Common myeloid progenitor, CD34-positive (primary cell): ENCODE measurements at regions not wholly inside any gene's neighbourhood (a gene's known extent, or its start where the extent isn't known, plus 50 kb on each side); places are given as distances from the start of the nearest gene placed in this dataset.

Experiments used
- CTCF ChIA-PET: fragments of 350-600 bp; sonication (Branson Sonifier 250); formaldehyde crosslinking; loops from one replicate; lab custom pipeline; 2021; ENCODE audit warnings: antibody characterized with exemption; lab: Charles Lee
- POLR2A ChIA-PET: fragments of 350-600 bp; sonication (Branson Sonifier 250); formaldehyde crosslinking; loops from one replicate; lab custom pipeline; 2021; ENCODE audit warnings: antibody characterized with exemption; lab: Charles Lee
- DNase-seq, 3 donors: peaks; one replicate each; pipeline versions ENCODE4 v3.0.0 to v3.0.0-alpha.2; 2013
- H3K27ac ChIP-seq, 2 experiments: 1 replicate in 1 of 2; 2 replicates in 1 of 2; pipeline ENCODE4 v1.7.0; 2013; ENCODE audit warnings: inconsistent platforms in 2 of 2, low read length in 2 of 2, mild to moderate bottlenecking in 2 of 2, low read depth in 1 of 2, moderate library complexity in 1 of 2; ENCODE audit not compliant: severe bottlenecking in 2 of 2, insufficient read depth in 1 of 2, poor library complexity in 1 of 2
- H3K27me3 ChIP-seq, 5 experiments: replicated peaks in 2 of 5; 1 replicate in 3 of 5; 2 replicates in 2 of 5; pipeline versions ENCODE4 v1.6.1 to v1.7.0; 2013; ENCODE audit warnings: low read length in 4 of 5, mild to moderate bottlenecking in 2 of 5, moderate library complexity in 2 of 5, inconsistent platforms in 1 of 5; ENCODE audit not compliant: insufficient read depth in 5 of 5, control insufficient read depth in 4 of 5
- H3K36me3 ChIP-seq, 4 experiments: 1 replicate in 2 of 4; 2 replicates in 2 of 4; pipeline versions ENCODE4 v1.6.1 to v1.7.0; 2013; ENCODE audit warnings: low read length in 3 of 4, control low read depth in 1 of 4, mild to moderate bottlenecking in 1 of 4; ENCODE audit not compliant: control insufficient read depth in 4 of 4, insufficient read depth in 4 of 4
- H3K4me1 ChIP-seq, 4 experiments: 1 replicate in 3 of 4; 2 replicates in 1 of 4; pipeline versions ENCODE4 v1.6.1 to v1.7.1; 2013; ENCODE audit warnings: low read length in 3 of 4, mild to moderate bottlenecking in 3 of 4, control low read depth in 1 of 4, inconsistent platforms in 1 of 4, moderate library complexity in 1 of 4; ENCODE audit not compliant: control insufficient read depth in 4 of 4, insufficient read depth in 4 of 4; ENCODE audit errors: control extremely low read depth in 1 of 4
- H3K4me3 ChIP-seq, 7 experiments: 1 replicate in 4 of 7; 2 replicates in 3 of 7; pipeline versions ENCODE4 v1.5.1 to v1.7.0; 2013; ENCODE audit warnings: mild to moderate bottlenecking in 7 of 7, low read length in 6 of 7, moderate library complexity in 6 of 7, inconsistent platforms in 2 of 7, low read depth in 2 of 7, control low read depth in 1 of 7; ENCODE audit not compliant: insufficient read depth in 4 of 7, control insufficient read depth in 1 of 7; ENCODE audit errors: extremely low read depth in 1 of 7
- H3K9me3 ChIP-seq, 5 experiments: 1 replicate in 4 of 5; 2 replicates in 1 of 5; pipeline versions ENCODE4 v1.6.1 to v1.7.1; 2013; ENCODE audit warnings: low read length in 4 of 5, mild to moderate bottlenecking in 2 of 5, inconsistent platforms in 1 of 5, low read depth in 1 of 5, moderate library complexity in 1 of 5; ENCODE audit not compliant: control insufficient read depth in 4 of 5, insufficient read depth in 2 of 5; ENCODE audit errors: control extremely low read depth in 1 of 5
- WGBS: methylation state at CpG from one replicate; pipeline ENCODE4 v1.1.5; 2013; ENCODE audit not compliant: insufficient coverage; 5-methylcytosine and 5-hydroxymethylcytosine counted together

GRCh38 chr9:4422495-4422894 lies 67.8 kb upstream of the SLC1A1 start:
- DNase-seq = peak; percentile 24 to 60 (median 52)
- Histone ChIP-seq H3K27ac (no peak overlapping the region), H3K36me3 (no peaks in the 10 kb centered on the region), H3K9me3 (no peaks in the 10 kb centered on the region), H3K4me3 (no peak overlapping the region), H3K4me1 (peaks cover 0 to 10% (median 6%) of the 10 kb centered on the region in 4 experiments), H3K27me3 (peaks cover 0 to 24% (median 4%) of the 10 kb centered on the region in 5 experiments)
- 0% methylated on average over 2 of the region's 2 CpGs for WGBS
- CTCF ChIA-PET = no interaction called here
- POLR2A ChIA-PET = no interaction called here

- DNase-seq = peak in 1 of 3 donors; percentile 10
- CTCF ChIA-PET = no interaction called here
- Histone ChIP-seq H3K27me3 (peaks cover 0 to 24% (median 4%) of the 10 kb centered on the region in 5 experiments), H3K4me3 (no peak overlapping the region), H3K4me1 (peaks cover 0 to 10% (median 6%) of the 10 kb centered on the region in 4 experiments), H3K27ac (no peak overlapping the region), H3K9me3 (no peaks in the 10 kb centered on the region), H3K36me3 (no peaks in the 10 kb centered on the region)
- POLR2A ChIA-PET = no interaction called here
- WGBS = no CpG with 5 or more reads among the region's 1 CpG
These were observed 68.4 kb upstream of the SLC1A1 start for GRCh38 chr9:4421847-4422246.

- ChIA-PET POLR2A (no interaction called here), CTCF (no interaction called here)
- no peaks in the 10 kb centered on the region for H3K9me3 ChIP-seq
- 91% methylated on average over 4 of the region's 6 CpGs for WGBS
- peaks cover 0 to 21% (median 4%) of the 10 kb centered on the region in 5 experiments for H3K27me3 ChIP-seq
- H3K27ac ChIP-seq = no peak overlapping the region
- peaks cover 0 to 10% (median 6%) of the 10 kb centered on the region in 4 experiments for H3K4me1 ChIP-seq
- DNase-seq = no peak
- H3K4me3 ChIP-seq = no peak overlapping the region
- H3K36me3 ChIP-seq = no peaks in the 10 kb centered on the region
These were observed 69.9 kb upstream of the SLC1A1 start for GRCh38 chr9:4420351-4420750.

- H3K27ac ChIP-seq = no peak overlapping the region
- H3K4me1 ChIP-seq = peaks cover 0 to 8% (median 5%) of the 10 kb centered on the region in 4 experiments
- DNase-seq = no peak
- ChIA-PET CTCF (no interaction called here), POLR2A (no interaction called here)
- H3K27me3 ChIP-seq = peaks cover 0 to 10% (median 4%) of the 10 kb centered on the region in 5 experiments
- WGBS = no CpG with 5 or more reads among the region's 2 CpGs
- no peaks in the 10 kb centered on the region for H3K9me3 ChIP-seq
- no peak overlapping the region for H3K4me3 ChIP-seq
- H3K36me3 ChIP-seq = no peaks in the 10 kb centered on the region
These were observed 72.5 kb upstream of the SLC1A1 start for GRCh38 chr9:4417578-4418325.

DNA sequence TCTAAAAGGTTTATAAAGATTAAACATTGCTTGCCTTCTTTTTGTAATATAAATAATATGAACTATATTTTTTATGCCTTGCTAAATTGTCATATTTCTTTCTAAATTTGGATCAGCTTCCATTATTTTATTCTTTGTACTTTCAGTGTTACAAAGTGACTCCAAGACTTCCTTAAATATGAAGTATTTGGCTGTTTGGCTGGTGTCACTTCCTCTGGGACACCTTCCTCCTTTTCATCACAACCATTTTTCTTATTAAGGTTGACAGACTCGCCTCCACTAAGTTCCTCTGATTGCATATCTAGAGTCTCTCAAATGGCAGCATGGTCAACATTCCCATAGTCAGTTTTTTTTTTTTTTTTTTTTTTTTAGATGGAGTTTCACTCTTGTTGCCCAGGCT lies 73.8 kb upstream of the SLC1A1 start:
- H3K9me3 ChIP-seq = no peaks in the 10 kb centered on the region
- DNase-seq = no peak
- ChIA-PET CTCF (no interaction called here), POLR2A (no interaction called here)
- peaks cover 0 to under 1% (median under 1%) of the 10 kb centered on the region in 4 experiments for H3K4me1 ChIP-seq
- H3K27me3 ChIP-seq = peaks cover 0 to 7% (median 4%) of the 10 kb centered on the region in 5 experiments
- WGBS = no CpG with 5 or more reads among the region's 1 CpG
- no peak overlapping the region for H3K4me3 ChIP-seq
- H3K27ac ChIP-seq = no peak overlapping the region
- no peaks in the 10 kb centered on the region for H3K36me3 ChIP-seq

DNA sequence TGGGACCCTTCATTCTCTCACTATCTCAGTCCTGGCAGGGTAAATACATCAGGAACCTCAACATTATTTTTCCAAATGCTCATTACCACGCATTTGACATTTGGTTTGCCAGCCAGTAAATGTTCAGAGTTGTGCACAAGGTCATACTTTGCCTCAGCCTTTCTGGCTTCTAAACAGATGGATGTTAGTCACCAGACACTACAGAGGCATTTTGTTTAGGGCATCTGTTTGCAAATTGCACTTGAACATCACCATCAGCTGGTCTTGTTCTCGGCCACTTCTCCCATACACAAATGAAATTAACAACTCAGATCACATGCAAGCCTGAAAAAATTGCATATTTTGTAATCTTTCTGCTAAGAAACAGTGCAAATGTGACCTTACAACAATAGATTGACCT lies 75.0 kb upstream of the SLC1A1 start:
- DNase-seq = no peak
- no peak overlapping the region for H3K27ac ChIP-seq
- 100% methylated on average over 2 of the region's 2 CpGs for WGBS
- no peak overlapping the region for H3K4me3 ChIP-seq
- POLR2A ChIA-PET = no interaction called here
- no peaks in the 10 kb centered on the region for H3K9me3 ChIP-seq
- CTCF ChIA-PET = no interaction called here
- no peaks in the 10 kb centered on the region for H3K4me1 ChIP-seq
- peaks cover 0 to 3% (median 0%) of the 10 kb centered on the region in 5 experiments for H3K27me3 ChIP-seq
- no peaks in the 10 kb centered on the region for H3K36me3 ChIP-seq

- DNase-seq = no peak
- H3K27me3 ChIP-seq = no peaks in the 10 kb centered on the region
- ChIA-PET CTCF (no interaction called here), POLR2A (no interaction called here)
- no peak overlapping the region for H3K27ac ChIP-seq
- H3K4me3 ChIP-seq = no peak overlapping the region
- H3K9me3 ChIP-seq = no peaks in the 10 kb centered on the region
- WGBS = 100% methylated on average over 1 of the region's 1 CpG
- no peaks in the 10 kb centered on the region for H3K4me1 ChIP-seq
- H3K36me3 ChIP-seq = no peaks in the 10 kb centered on the region
These were observed 76.4 kb upstream of the SLC1A1 start for GRCh38 chr9:4413856-4414255.
